DND-41 (cell line): ENCODE measurements at regions not wholly inside any gene's neighbourhood (a gene's known extent, or its start where the extent isn't known, plus 50 kb on each side); places are given as distances from the start of the nearest gene placed in this dataset.

Experiments
- ATAC-seq: fragments of 200-7000 bp; cut with Tn5 transposase; 3 replicates; pipeline ENCODE4 v1.9.1; 2021; ENCODE audit warnings: low read depth; ENCODE audit not compliant: insufficient read depth
- DNase-seq: peaks from one replicate; pipeline ENCODE4 v3.0.0-alpha.2; 2020
- H2AFZ ChIP-seq: 2 replicates; pipeline ENCODE4 v1.6.0; 2012; ENCODE audit warnings: low read depth, low read length
- H3K27ac ChIP-seq: 2 replicates; pipeline ENCODE4 v1.5.1; 2012; ENCODE audit warnings: low read length, inconsistent platforms
- H3K27me3 ChIP-seq: fragments of 200-600 bp; sonication (generic); 2 replicates; pipeline ENCODE4 v1.6.0; 2012; ENCODE audit warnings: low read length, mild to moderate bottlenecking, inconsistent platforms; ENCODE audit not compliant: insufficient read depth, poor library complexity
- H3K36me3 ChIP-seq: 2 replicates; pipeline ENCODE4 v1.5.1; 2012; ENCODE audit warnings: low read length, inconsistent platforms; ENCODE audit not compliant: insufficient read depth
- H3K4me1 ChIP-seq: 2 replicates; pipeline ENCODE4 v1.5.1; 2012; ENCODE audit warnings: mild to moderate bottlenecking, low read length; ENCODE audit not compliant: insufficient read depth
- H3K4me2 ChIP-seq: 2 replicates; pipeline ENCODE4 v1.6.0; 2012; ENCODE audit warnings: mild to moderate bottlenecking, moderate library complexity, low read length, inconsistent platforms; ENCODE audit not compliant: insufficient read depth
- H3K4me3 ChIP-seq, 2 experiments: fragments of 200-600 bp in 1 of 2; shearing (Covaris generic) in 1 of 2; 2 replicates each; pipeline ENCODE4 v1.5.1; 2012 to 2016; ENCODE audit warnings: inconsistent platforms in 2 of 2, low read length in 2 of 2, mild to moderate bottlenecking in 2 of 2, low read depth in 1 of 2, moderate library complexity in 1 of 2
- H3K79me2 ChIP-seq: 2 replicates; pipeline ENCODE4 v1.6.0; 2012; ENCODE audit warnings: low read length, inconsistent platforms; ENCODE audit not compliant: insufficient read depth
- H3K9ac ChIP-seq: 2 replicates; pipeline ENCODE4 v1.6.0; 2012; ENCODE audit warnings: low read depth, mild to moderate bottlenecking, inconsistent platforms, low read length, moderate library complexity
- H3K9me3 ChIP-seq: 2 replicates; pipeline ENCODE4 v1.5.1; 2012; ENCODE audit warnings: low read length, moderate library complexity, mild to moderate bottlenecking, inconsistent platforms; ENCODE audit not compliant: insufficient read depth, severe bottlenecking
- H4K20me1 ChIP-seq: 2 replicates; pipeline ENCODE4 v1.6.0; 2012; ENCODE audit warnings: low read length; ENCODE audit not compliant: insufficient read depth
- CTCF ChIP-seq: IDR thresholded peaks from 2 replicates; pipeline ENCODE4 v1.5.1; 2012; ENCODE audit warnings: borderline replicate concordance, low read length, moderate library complexity, mild to moderate bottlenecking; ENCODE audit not compliant: poor library complexity, severe bottlenecking; ENCODE audit errors: extremely low read depth
- EZH2 ChIP-seq: IDR thresholded peaks from 3 replicates; pipeline ENCODE4 v1.6.1; 2012; ENCODE audit warnings: borderline replicate concordance, low read depth, mild to moderate bottlenecking, moderate library complexity, low read length, inconsistent platforms; ENCODE audit not compliant: severe bottlenecking

- no peak for ATAC-seq
- Histone ChIP-seq H3K4me2 (no peak overlapping the region), H3K36me3 (no peaks in the 10 kb centered on the region), H3K27ac (no peak overlapping the region), H2AFZ (no peak overlapping the region), H3K79me2 (no peaks in the 10 kb centered on the region), H3K4me1 (no peaks in the 10 kb centered on the region), H4K20me1 (no peaks in the 10 kb centered on the region), H3K9me3 (no peaks in the 10 kb centered on the region), H3K9ac (no peak overlapping the region), H3K27me3 (no peaks in the 10 kb centered on the region), H3K4me3 (no peak overlapping the region)
- no peak for TF ChIP-seq CTCF
- TF ChIP-seq EZH2, result no peak
- no peak for DNase-seq
Measured at GRCh38 chr5:167892352-167893115, 398.9 kb upstream of the WWC1 start.

GRCh38 chr5:167893271-167893670 is 398.2 kb upstream of the WWC1 start:
- no peak overlapping the region for H3K27ac ChIP-seq
- H2AFZ ChIP-seq, result no peak overlapping the region
- TF ChIP-seq EZH2 (no peak), CTCF (no peak)
- no peak for ATAC-seq
- H4K20me1 ChIP-seq, result no peaks in the 10 kb centered on the region
- no peaks in the 10 kb centered on the region for H3K79me2 ChIP-seq
- no peak overlapping the region for H3K4me2 ChIP-seq
- H3K4me1 ChIP-seq, result no peaks in the 10 kb centered on the region
- H3K9me3 ChIP-seq, result no peaks in the 10 kb centered on the region
- H3K27me3 ChIP-seq, result no peaks in the 10 kb centered on the region
- no peak overlapping the region for H3K4me3 ChIP-seq
- no peak overlapping the region for H3K9ac ChIP-seq
- no peaks in the 10 kb centered on the region for H3K36me3 ChIP-seq
- no peak for DNase-seq

- no peak overlapping the region for H3K4me2 ChIP-seq
- no peak overlapping the region for H3K9ac ChIP-seq
- no peak overlapping the region for H3K4me3 ChIP-seq
- H4K20me1 ChIP-seq, result no peaks in the 10 kb centered on the region
- no peaks in the 10 kb centered on the region for H3K9me3 ChIP-seq
- ATAC-seq (no peak), DNase-seq (no peak)
- TF ChIP-seq CTCF, result no peak
- no peak for TF ChIP-seq EZH2
- no peaks in the 10 kb centered on the region for H3K36me3 ChIP-seq
- no peaks in the 10 kb centered on the region for H3K27me3 ChIP-seq
- H3K79me2 ChIP-seq, result no peaks in the 10 kb centered on the region
- H2AFZ ChIP-seq, result no peak overlapping the region
- H3K4me1 ChIP-seq, result no peaks in the 10 kb centered on the region
- no peak overlapping the region for H3K27ac ChIP-seq
Measured at GRCh38 chr5:167894631-167895472, 396.6 kb upstream of the WWC1 start.
